ENCODE measurements at regions not wholly inside any gene's neighbourhood (a gene's known extent, or its start where the extent isn't known, plus 50 kb on each side); places are given as distances from the start of the nearest gene placed in this dataset.

DNA sequence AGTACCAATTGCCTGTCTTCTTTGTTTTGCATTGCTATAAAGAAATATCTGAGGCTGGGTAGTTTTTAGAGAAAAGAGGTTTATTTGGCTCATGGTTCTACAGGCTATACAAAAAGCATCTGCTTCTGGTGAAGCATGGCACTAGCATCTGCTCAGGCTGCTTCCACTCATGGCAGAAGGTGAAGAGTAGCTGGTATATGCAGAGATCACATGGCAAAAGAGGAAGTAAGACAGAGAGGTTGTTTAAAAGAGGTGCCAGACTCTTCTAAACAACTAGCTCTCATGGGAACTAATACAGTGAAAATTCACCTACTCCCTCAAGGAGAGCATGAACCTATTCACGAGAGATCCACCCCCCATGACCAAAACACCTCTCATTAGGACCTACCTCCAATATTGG, 56.7 kb upstream of the GUCA2B start:
- ATAC-seq, result no peak
- no peak for TF ChIP-seq TCF4 (CRISPR knock-in tag; IDR thresholded peaks at IDR 0.05; ENCODE audit: borderline replicate concordance)
- no peak for TF ChIP-seq CSDC2 (CRISPR knock-in tag; IDR thresholded peaks at IDR 0.05)
- TF ChIP-seq ZFP30 (CRISPR knock-in tag; IDR thresholded peaks at IDR 0.05), result no peak
- no peak for TF ChIP-seq ISL1 (CRISPR knock-in tag; IDR thresholded peaks at IDR 0.05)
- TF ChIP-seq, protein P1, sequence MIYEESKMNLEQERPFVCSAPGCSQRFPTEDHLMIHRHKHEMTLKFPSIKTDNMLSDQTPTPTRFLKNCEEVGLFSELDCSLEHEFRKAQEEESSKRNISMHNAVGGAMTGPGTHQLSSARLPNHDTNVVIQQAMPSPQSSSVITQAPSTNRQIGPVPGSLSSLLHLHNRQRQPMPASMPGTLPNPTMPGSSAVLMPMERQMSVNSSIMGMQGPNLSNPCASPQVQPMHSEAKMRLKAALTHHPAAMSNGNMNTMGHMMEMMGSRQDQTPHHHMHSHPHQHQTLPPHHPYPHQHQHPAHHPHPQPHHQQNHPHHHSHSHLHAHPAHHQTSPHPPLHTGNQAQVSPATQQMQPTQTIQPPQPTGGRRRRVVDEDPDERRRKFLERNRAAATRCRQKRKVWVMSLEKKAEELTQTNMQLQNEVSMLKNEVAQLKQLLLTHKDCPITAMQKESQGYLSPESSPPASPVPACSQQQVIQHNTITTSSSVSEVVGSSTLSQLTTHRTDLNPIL (CRISPR knock-in tag; IDR thresholded peaks at IDR 0.05; ENCODE audit: low read depth), result no peak
- TF ChIP-seq SNAI2 (CRISPR knock-in tag; IDR thresholded peaks at IDR 0.05), result no peak
- no peak for TF ChIP-seq BACH2 (CRISPR knock-in tag; IDR thresholded peaks at IDR 0.05; ENCODE audit: borderline replicate concordance)
- TF ChIP-seq, protein P2, sequence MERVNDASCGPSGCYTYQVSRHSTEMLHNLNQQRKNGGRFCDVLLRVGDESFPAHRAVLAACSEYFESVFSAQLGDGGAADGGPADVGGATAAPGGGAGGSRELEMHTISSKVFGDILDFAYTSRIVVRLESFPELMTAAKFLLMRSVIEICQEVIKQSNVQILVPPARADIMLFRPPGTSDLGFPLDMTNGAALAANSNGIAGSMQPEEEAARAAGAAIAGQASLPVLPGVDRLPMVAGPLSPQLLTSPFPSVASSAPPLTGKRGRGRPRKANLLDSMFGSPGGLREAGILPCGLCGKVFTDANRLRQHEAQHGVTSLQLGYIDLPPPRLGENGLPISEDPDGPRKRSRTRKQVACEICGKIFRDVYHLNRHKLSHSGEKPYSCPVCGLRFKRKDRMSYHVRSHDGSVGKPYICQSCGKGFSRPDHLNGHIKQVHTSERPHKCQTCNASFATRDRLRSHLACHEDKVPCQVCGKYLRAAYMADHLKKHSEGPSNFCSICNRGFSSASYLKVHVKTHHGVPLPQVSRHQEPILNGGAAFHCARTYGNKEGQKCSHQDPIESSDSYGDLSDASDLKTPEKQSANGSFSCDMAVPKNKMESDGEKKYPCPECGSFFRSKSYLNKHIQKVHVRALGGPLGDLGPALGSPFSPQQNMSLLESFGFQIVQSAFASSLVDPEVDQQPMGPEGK (CRISPR knock-in tag; IDR thresholded peaks at IDR 0.05; ENCODE audit: borderline replicate concordance), result no peak
- TF ChIP-seq ZC3H10 (CRISPR knock-in tag; IDR thresholded peaks at IDR 0.05), result no peak
- TF ChIP-seq, protein P3, sequence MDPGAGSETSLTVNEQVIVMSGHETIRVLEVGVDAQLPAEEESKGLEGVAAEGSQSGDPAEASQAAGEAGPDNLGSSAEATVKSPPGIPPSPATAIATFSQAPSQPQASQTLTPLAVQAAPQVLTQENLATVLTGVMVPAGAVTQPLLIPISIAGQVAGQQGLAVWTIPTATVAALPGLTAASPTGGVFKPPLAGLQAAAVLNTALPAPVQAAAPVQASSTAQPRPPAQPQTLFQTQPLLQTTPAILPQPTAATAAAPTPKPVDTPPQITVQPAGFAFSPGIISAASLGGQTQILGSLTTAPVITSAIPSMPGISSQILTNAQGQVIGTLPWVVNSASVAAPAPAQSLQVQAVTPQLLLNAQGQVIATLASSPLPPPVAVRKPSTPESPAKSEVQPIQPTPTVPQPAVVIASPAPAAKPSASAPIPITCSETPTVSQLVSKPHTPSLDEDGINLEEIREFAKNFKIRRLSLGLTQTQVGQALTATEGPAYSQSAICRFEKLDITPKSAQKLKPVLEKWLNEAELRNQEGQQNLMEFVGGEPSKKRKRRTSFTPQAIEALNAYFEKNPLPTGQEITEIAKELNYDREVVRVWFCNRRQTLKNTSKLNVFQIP (CRISPR knock-in tag; IDR thresholded peaks at IDR 0.05; ENCODE audit: borderline replicate concordance, low read depth), result no peak
- TF ChIP-seq PPARA (CRISPR knock-in tag; IDR thresholded peaks at IDR 0.05; ENCODE audit: borderline replicate concordance), result no peak

DNA sequence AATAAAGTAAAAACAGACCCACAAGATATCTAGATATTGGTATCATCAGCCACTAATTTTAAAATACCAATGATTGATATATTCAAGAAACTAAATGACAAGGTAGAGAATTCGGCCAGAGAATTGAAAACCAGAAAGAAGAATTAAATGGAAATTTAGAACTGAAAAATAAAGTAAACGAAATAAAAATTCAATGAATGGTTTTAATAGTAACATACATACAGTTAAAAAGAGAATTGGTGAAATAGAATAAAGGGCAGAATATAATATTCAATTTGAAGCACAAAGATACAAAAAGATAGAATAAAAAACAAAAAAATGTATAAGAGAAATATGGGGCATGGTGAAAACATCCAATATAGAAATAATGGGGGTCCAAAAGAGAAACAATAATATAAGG, 64.0 kb upstream of the GUCA2B start:
- no peak for ATAC-seq
- TF ChIP-seq OSR1 (CRISPR knock-in tag; IDR thresholded peaks at IDR 0.05), result no peak
- TF ChIP-seq ESRRG (CRISPR knock-in tag; IDR thresholded peaks at IDR 0.05), result no peak

DNA sequence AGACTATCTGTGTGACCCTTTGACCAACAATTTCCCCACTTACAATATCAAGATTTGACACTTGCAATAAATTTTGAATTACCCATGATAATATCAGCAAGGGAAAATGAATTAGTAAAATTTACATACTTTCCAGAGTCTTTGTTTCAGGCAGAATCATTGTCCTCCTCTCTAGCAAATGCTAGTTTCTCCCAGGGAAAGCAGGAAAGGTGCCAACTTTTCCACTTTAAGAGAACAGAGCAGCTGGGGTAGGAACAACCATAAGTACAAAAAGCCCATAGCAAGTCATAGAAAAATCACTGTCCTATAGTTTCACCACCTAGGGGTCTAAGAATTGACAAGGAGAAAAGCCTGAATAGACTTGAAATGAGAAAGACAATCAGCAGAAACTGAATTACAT, 67.1 kb upstream of the GUCA2B start:
- no peak for ATAC-seq
- TF ChIP-seq ZNF565 (CRISPR knock-in tag; conservative IDR thresholded peaks at IDR 0.05; ENCODE audit: low read depth), result no peak

DNA sequence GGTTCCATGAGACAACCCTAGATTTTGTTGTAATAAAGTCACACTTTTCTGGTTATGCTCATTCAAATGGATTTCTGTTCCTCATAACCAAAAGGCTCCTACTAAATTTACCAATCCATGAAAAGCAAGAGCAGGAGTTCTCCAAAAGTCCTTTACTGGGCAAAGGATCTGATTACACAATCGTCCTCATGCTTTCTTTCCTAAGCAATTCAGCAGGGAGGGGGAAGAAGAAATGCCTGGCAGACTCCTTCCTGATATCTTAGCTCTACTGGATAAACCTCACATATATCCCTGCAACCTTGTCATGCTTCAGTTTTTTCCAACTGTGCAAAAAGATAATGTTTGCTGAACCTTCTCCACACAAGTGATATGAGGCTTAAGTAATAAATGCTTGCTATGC, 67.6 kb upstream of the GUCA2B start:
- TF ChIP-seq SNAI2 (CRISPR knock-in tag; IDR thresholded peaks at IDR 0.05) (no peak), ZNF8 (CRISPR knock-in tag; IDR thresholded peaks at IDR 0.05) (no peak)
- no peak for ATAC-seq

DNA sequence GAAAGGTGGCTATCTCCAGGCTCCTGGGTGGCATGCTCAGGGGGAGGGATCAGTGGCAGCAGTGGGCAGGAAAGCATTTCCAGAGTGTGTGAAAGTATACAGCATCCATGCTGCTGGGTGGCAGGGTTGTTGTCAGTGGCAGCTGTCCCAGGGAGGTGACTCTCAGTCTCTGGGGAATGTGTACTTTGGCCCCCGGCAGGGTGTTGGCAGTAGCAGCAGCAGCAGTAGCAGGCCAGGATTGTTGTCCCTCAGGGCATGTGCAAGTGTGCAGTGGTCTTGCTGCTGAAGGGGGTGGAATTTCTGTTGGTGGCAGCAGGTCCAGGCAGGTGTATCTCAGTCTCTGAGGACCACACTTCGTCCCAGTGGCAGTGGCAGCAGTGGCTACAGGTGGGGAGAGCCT, 71.7 kb upstream of the GUCA2B start:
- ATAC-seq, result no peak
- TF ChIP-seq, protein P1 (CRISPR knock-in tag; IDR thresholded peaks at IDR 0.05; ENCODE audit: low read depth), result no peak
- TF ChIP-seq ARNTL (CRISPR knock-in tag; IDR thresholded peaks at IDR 0.05; ENCODE audit: borderline replicate concordance, low read depth) (no peak), BACH2 (CRISPR knock-in tag; IDR thresholded peaks at IDR 0.05; ENCODE audit: borderline replicate concordance) (no peak), OSR1 (CRISPR knock-in tag; IDR thresholded peaks at IDR 0.05) (no peak)
- TF ChIP-seq, protein P2 (CRISPR knock-in tag; IDR thresholded peaks at IDR 0.05; ENCODE audit: borderline replicate concordance), result no peak
- TF ChIP-seq, protein P4, sequence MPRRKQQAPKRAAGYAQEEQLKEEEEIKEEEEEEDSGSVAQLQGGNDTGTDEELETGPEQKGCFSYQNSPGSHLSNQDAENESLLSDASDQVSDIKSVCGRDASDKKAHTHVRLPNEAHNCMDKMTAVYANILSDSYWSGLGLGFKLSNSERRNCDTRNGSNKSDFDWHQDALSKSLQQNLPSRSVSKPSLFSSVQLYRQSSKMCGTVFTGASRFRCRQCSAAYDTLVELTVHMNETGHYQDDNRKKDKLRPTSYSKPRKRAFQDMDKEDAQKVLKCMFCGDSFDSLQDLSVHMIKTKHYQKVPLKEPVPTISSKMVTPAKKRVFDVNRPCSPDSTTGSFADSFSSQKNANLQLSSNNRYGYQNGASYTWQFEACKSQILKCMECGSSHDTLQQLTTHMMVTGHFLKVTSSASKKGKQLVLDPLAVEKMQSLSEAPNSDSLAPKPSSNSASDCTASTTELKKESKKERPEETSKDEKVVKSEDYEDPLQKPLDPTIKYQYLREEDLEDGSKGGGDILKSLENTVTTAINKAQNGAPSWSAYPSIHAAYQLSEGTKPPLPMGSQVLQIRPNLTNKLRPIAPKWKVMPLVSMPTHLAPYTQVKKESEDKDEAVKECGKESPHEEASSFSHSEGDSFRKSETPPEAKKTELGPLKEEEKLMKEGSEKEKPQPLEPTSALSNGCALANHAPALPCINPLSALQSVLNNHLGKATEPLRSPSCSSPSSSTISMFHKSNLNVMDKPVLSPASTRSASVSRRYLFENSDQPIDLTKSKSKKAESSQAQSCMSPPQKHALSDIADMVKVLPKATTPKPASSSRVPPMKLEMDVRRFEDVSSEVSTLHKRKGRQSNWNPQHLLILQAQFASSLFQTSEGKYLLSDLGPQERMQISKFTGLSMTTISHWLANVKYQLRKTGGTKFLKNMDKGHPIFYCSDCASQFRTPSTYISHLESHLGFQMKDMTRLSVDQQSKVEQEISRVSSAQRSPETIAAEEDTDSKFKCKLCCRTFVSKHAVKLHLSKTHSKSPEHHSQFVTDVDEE (CRISPR knock-in tag; IDR thresholded peaks at IDR 0.05), result no peak

All from SK-N-SH treated with all-trans-retinoic acid at 6 μM for 48 hours (cell line).